ENCODE measurements at regions not wholly inside any gene's neighbourhood (a gene's known extent, or its start where the extent isn't known, plus 50 kb on each side); places are given as distances from the start of the nearest gene placed in this dataset.

GRCh38 chr11:92447586-92447985 lies 223.0 kb downstream of the FAT3 start:
- POLR2A ChIA-PET, result no interaction called here
- CTCF ChIA-PET, result no interaction called here
- no peak for TF ChIP-seq CTCF (IDR thresholded peaks at IDR 0.05; ENCODE audit: control extremely low read depth, extremely low read depth, low read depth, missing control alignments)
- no peak for DNase-seq (ENCODE audit: extremely low spot score)

- CTCF ChIA-PET, result no interaction called here
- POLR2A ChIA-PET, result no interaction called here
- no peak for TF ChIP-seq CTCF (IDR thresholded peaks at IDR 0.05; ENCODE audit: control extremely low read depth, extremely low read depth, low read depth, missing control alignments)
- DNase-seq (ENCODE audit: extremely low spot score), result no peak
Observed at GRCh38 chr11:92449222-92449621, 224.6 kb downstream of the FAT3 start.

GRCh38 chr11:92449780-92450179 lies 225.2 kb downstream of the FAT3 start:
- no peak for DNase-seq (ENCODE audit: extremely low spot score)
- CTCF ChIA-PET, result no interaction called here
- POLR2A ChIA-PET, result no interaction called here
- TF ChIP-seq CTCF (IDR thresholded peaks at IDR 0.05; ENCODE audit: control extremely low read depth, extremely low read depth, low read depth, missing control alignments), result no peak

GRCh38 chr11:92451063-92451462 lies 226.4 kb downstream of the FAT3 start:
- no peak for TF ChIP-seq CTCF (IDR thresholded peaks at IDR 0.05; ENCODE audit: control extremely low read depth, extremely low read depth, low read depth, missing control alignments)
- ChIA-PET CTCF (interaction anchor here (1.3 kb wide), 1 partner anchor 22 kb away, joined by 3 read pairs; no protein-coding TSS in a partner anchor), POLR2A (no interaction called here)
- DNase-seq (ENCODE audit: extremely low spot score), result no peak

- no peak for TF ChIP-seq CTCF (IDR thresholded peaks at IDR 0.05; ENCODE audit: control extremely low read depth, extremely low read depth, low read depth, missing control alignments)
- ChIA-PET CTCF (interaction anchor here (0.9 to 1.2 kb wide), 2 partner anchors 9 to 187 kb away, joined by 3 read pairs; no protein-coding TSS in a partner anchor), POLR2A (no interaction called here)
- DNase-seq (ENCODE audit: extremely low spot score), result no peak
Observed at GRCh38 chr11:92453055-92453454, 228.4 kb downstream of the FAT3 start.

GRCh38 chr11:92455210-92455790 lies 230.7 kb downstream of the FAT3 start:
- no peak for TF ChIP-seq CTCF (IDR thresholded peaks at IDR 0.05; ENCODE audit: control extremely low read depth, extremely low read depth, low read depth, missing control alignments)
- CTCF ChIA-PET, result no interaction called here
- no peak for DNase-seq (ENCODE audit: extremely low spot score)
- POLR2A ChIA-PET, result no interaction called here

GRCh38 chr11:92457250-92457649 lies 232.6 kb downstream of the FAT3 start:
- ChIA-PET CTCF (no interaction called here), POLR2A (no interaction called here)
- no peak for TF ChIP-seq CTCF (IDR thresholded peaks at IDR 0.05; ENCODE audit: control extremely low read depth, extremely low read depth, low read depth, missing control alignments)
- DNase-seq (ENCODE audit: extremely low spot score), result no peak
